ENCODE measurements at regions not wholly inside any gene's neighbourhood (a gene's known extent, or its start where the extent isn't known, plus 50 kb on each side); places are given as distances from the start of the nearest gene placed in this dataset.

- Histone ChIP-seq H2AFZ (ENCODE audit: low read length) (no peak overlapping the region), H3K23me2 (ENCODE audit: low read depth, low read length) (no peaks in the 10 kb centered on the region), H3K9ac (replicated peaks in 1 of 4; ENCODE audit: extremely low read depth in 1 of 4, low read depth in 3 of 4, low read length in 3 of 4) (no peak overlapping the region), H4K8ac (ENCODE audit: extremely low read depth, insufficient read depth, low read length) (no peak overlapping the region), H2BK12ac (ENCODE audit: low read depth, low read length) (no peak overlapping the region), H3K27ac (ENCODE audit: low read depth, low read length) (no peak overlapping the region), H2BK20ac (ENCODE audit: low read length) (no peak overlapping the region), H4K5ac (ENCODE audit: insufficient read length, low read depth, low read length) (no peak overlapping the region), H3K4me1 (replicated peaks in 1 of 4; ENCODE audit: control insufficient read depth in 3 of 4, insufficient read depth in 4 of 4, low read length in 3 of 4) (no peaks in the 10 kb centered on the region), H3K23ac (ENCODE audit: insufficient read length) (no peak overlapping the region), H3K56ac (replicated peaks; ENCODE audit: insufficient read length, low read depth, low read length) (no peak overlapping the region), H2BK120ac (replicated peaks; ENCODE audit: low read depth, low read length) (no peak overlapping the region), H3K79me1 (ENCODE audit: low read depth, low read length) (no peaks in the 10 kb centered on the region), H2AK5ac (ENCODE audit: low read depth, low read length) (no peak overlapping the region), H3K14ac (ENCODE audit: insufficient read length) (no peak overlapping the region), H3K4me3 (ENCODE audit: extremely low read depth in 1 of 4, insufficient read depth in 2 of 4, low read depth in 3 of 4, low read length in 4 of 4) (no peak overlapping the region), H3K36me3 (ENCODE audit: control insufficient read depth in 2 of 4, insufficient read depth in 4 of 4, low read length in 3 of 4) (no peaks in the 10 kb centered on the region; a peak in 1 of 8 replicates), H3K4me2 (ENCODE audit: insufficient read depth in 1 of 2, low read depth in 2 of 2, low read length in 2 of 2) (no peak overlapping the region), H3K79me2 (ENCODE audit: control insufficient read depth in 1 of 2, insufficient read depth in 2 of 2, low read length in 2 of 2) (no peaks in the 10 kb centered on the region), H4K91ac (replicated peaks; ENCODE audit: insufficient read length, low read length) (no peak overlapping the region), H2BK15ac (ENCODE audit: low read length) (no peak overlapping the region), H3K4ac (replicated peaks; ENCODE audit: insufficient read length, low read depth, low read length) (no peak overlapping the region), H3K27me3 (replicated peaks in 1 of 4; ENCODE audit: control insufficient read depth in 3 of 4, extremely low read depth in 1 of 4, insufficient read depth in 3 of 4, low read length in 3 of 4) (no peaks in the 10 kb centered on the region), H4K20me1 (replicated peaks in 1 of 2; ENCODE audit: control insufficient read depth in 1 of 2, insufficient read depth in 2 of 2, low read length in 2 of 2) (no peaks in the 10 kb centered on the region), H3K9me3 (ENCODE audit: insufficient read depth in 2 of 2, low read depth in 1 of 2, low read length in 1 of 2) (no peaks in the 10 kb centered on the region), H3K18ac (ENCODE audit: extremely low read depth, low read length) (no peak overlapping the region), H2BK5ac (ENCODE audit: low read depth, low read length) (no peak overlapping the region)
- ChIA-PET POLR2A (ENCODE audit: partially characterized antibody) (no interaction called here), CTCF (ENCODE audit: partially characterized antibody) (interaction anchor here (0.9 to 3.1 kb wide), 3 partner anchors 16 to 33 kb away, joined by 3 to 23 read pairs (median 4); no protein-coding TSS in a partner anchor)
- FAIRE-seq = no peak
- WGBS, 2 experiments (ENCODE audit: extremely low coverage in 1 of 2, insufficient coverage in 1 of 2, insufficient read length in 1 of 2, insufficient replicate concordance in 2 of 2, low coverage in 1 of 2, low lambda C conversion rate in 2 of 2, missing lambda C conversion rate in 1 of 2) = 84% methylated on average over 3 of the region's 3 CpGs; no CpG with 5 or more reads in 1 of the 2 experiments
- DNase-seq (ENCODE audit: low read depth in 1 of 2, low spot score in 2 of 2) = no peak
- TF ChIP-seq GTF2F1 (IDR thresholded peaks at IDR 0.05; ENCODE audit: borderline replicate concordance, low read depth, low read length) (no peak), SIRT6 (IDR thresholded peaks at IDR 0.05; ENCODE audit: low read length) (no peak), CBX8 (IDR thresholded peaks at IDR 0.05; ENCODE audit: borderline replicate concordance, low read depth, low read length) (no peak)
Measured at GRCh38 chr1:239930686-239931262, 160.9 kb upstream of the FMN2 start.

All from H1 (cell line).